ENCODE measurements at regions not wholly inside any gene's neighbourhood (a gene's known extent, or its start where the extent isn't known, plus 50 kb on each side); places are given as distances from the start of the nearest gene placed in this dataset.
A peak's percentile ranks its signal among the peaks of the same experiment; 100 is the strongest.

DNA sequence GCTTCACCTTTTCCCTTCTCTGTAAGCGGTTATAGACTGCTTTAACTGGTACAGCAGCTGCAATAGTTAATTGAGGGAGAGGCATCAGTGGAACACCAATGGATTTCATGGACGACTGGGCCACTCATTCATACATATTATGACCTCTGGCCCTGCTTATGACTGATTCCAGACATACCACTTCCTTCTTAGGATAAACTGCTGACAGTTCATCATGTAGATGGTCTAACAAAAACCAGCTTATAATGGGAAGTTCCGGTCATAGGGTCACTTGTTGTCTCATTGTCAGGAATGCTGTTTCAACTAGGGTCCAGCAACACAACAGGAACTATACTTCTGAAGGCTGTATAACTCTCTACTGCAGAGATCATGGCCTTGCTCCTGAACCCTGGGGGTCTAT lies 265.2 kb upstream of the RASA1 start:
- TF ChIP-seq, protein P1, sequence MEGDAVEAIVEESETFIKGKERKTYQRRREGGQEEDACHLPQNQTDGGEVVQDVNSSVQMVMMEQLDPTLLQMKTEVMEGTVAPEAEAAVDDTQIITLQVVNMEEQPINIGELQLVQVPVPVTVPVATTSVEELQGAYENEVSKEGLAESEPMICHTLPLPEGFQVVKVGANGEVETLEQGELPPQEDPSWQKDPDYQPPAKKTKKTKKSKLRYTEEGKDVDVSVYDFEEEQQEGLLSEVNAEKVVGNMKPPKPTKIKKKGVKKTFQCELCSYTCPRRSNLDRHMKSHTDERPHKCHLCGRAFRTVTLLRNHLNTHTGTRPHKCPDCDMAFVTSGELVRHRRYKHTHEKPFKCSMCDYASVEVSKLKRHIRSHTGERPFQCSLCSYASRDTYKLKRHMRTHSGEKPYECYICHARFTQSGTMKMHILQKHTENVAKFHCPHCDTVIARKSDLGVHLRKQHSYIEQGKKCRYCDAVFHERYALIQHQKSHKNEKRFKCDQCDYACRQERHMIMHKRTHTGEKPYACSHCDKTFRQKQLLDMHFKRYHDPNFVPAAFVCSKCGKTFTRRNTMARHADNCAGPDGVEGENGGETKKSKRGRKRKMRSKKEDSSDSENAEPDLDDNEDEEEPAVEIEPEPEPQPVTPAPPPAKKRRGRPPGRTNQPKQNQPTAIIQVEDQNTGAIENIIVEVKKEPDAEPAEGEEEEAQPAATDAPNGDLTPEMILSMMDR (IDR thresholded peaks at IDR 0.05), result no peak
- peak in 1 of 2 donors; percentile 33 for TF ChIP-seq EP300 (IDR thresholded peaks at IDR 0.05)
